ENCODE measurements at regions not wholly inside any gene's neighbourhood (a gene's known extent, or its start where the extent isn't known, plus 50 kb on each side); places are given as distances from the start of the nearest gene placed in this dataset.
"Not testable (repeated sequence)": the region's sequence is repeated elsewhere in the genome, so short reads cannot be mapped to it uniquely, and the experiment has no call there.

- not testable (repeated sequence) for TF ChIP-seq CTCF, POLR2A (IDR thresholded peaks at IDR 0.05)
These were observed 764.2 kb upstream of the CDH18 start for GRCh38 chr5:20752179-20752578.
